ENCODE measurements at regions not wholly inside any gene's neighbourhood (a gene's known extent, or its start where the extent isn't known, plus 50 kb on each side); places are given as distances from the start of the nearest gene placed in this dataset.

DNA sequence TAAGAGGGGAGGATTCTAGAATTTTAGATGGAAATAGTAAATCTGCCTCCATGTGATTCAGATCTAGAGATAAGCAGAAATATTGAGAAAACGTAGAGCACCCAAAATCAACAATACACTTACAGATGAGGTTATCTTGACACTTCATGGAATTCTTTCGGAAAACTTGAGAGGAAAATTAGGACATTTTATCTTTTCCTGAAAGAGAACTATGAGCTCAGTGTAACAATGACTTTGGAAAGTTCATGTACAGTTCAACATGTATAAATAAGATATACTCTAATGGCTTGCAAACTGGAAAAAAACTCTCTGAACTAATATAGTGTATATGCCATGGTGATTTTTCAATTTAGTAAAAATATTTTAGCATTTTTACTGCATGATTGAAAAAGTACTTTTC, 338.1 kb upstream of the NEGR1 start:
- DNase-seq (ENCODE audit: low spot score) (no peak), ATAC-seq (no peak)
- no peaks in the 10 kb centered on the region for H3K4me1 Mint-ChIP-seq (ENCODE audit: low read depth in 2 of 2)
- H3K27me3 Mint-ChIP-seq: no peaks in the 10 kb centered on the region
- H3K9me3 Mint-ChIP-seq: no peaks in the 10 kb centered on the region
- H3K27ac Mint-ChIP-seq: no peak overlapping the region
- no peaks in the 10 kb centered on the region for H3K36me3 Mint-ChIP-seq
- no peak overlapping the region for H3K4me3 Mint-ChIP-seq

DNA sequence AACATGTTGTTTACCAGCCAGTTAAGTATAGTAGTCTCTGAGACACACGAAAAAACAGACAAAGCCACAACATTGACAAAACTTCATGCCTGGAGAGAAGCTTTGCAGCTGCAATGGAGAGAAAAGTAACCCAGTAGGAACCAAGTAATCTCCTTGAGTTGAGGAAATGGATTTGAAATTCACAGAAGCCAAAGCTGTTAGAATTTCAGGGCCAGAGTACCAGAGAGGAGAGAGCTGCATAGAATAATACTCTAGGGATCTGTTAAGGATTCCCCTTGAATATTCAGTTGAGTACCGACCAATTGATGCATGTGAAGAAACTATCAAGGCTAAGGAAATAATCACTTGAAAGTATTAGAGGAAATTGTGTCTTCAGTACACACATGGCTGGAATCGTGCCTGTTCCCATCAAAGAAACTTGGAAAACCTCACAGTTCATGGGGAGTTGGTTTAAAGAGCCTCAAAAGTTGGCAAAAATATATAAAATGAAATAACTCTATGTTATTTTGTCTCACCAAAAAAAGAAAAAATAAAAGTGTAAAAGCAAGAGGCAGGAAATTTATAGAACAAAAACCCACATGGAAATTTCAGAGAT, 324.0 kb upstream of the NEGR1 start:
- H3K4me1 Mint-ChIP-seq (ENCODE audit: low read depth in 2 of 2): no peaks in the 10 kb centered on the region
- ATAC-seq: no peak
- no peak for DNase-seq (ENCODE audit: low spot score)
- H3K9me3 Mint-ChIP-seq: peaks cover 8% of the 10 kb centered on the region
- H3K4me3 Mint-ChIP-seq: no peak overlapping the region
- no peaks in the 10 kb centered on the region for H3K27me3 Mint-ChIP-seq
- no peak overlapping the region for H3K27ac Mint-ChIP-seq
- no peaks in the 10 kb centered on the region for H3K36me3 Mint-ChIP-seq

DNA sequence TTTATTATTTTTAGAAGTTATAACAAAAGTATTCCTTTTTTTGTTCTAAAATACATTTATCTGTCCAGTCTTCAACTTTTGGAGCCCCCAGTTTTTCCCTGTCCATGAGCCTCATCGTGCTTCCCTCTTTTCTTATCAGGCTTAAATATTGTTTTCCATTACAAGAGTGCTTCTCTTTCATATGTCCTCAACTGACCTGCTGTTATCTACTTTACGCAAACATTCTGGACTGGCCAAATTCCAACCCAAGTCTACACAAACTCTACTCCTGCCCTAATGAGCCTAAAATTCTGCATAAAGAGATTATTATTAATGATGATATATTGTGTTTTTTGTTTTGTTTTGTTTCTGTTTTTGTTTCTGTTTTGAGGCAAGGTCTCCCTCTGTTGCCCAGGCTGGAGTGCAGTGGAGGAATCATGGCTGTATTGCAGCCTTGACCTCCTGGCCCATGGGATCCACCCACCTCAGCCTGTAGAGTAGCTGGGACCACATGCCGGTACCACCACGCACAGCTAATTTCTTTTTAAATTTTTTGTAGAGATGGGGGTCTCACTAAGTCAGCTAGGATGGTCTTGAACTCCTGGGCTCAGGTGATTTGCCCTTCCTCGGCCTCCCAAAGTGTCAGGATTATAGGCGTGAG, 318.8 kb upstream of the NEGR1 start:
- Mint-ChIP-seq H3K36me3 (no peaks in the 10 kb centered on the region), H3K4me1 (ENCODE audit: low read depth in 2 of 2) (no peaks in the 10 kb centered on the region), H3K9me3 (peaks cover 14% of the 10 kb centered on the region), H3K27me3 (no peaks in the 10 kb centered on the region), H3K27ac (no peak overlapping the region), H3K4me3 (no peak overlapping the region)
- DNase-seq (ENCODE audit: low spot score) (no peak), ATAC-seq (no peak)

DNA sequence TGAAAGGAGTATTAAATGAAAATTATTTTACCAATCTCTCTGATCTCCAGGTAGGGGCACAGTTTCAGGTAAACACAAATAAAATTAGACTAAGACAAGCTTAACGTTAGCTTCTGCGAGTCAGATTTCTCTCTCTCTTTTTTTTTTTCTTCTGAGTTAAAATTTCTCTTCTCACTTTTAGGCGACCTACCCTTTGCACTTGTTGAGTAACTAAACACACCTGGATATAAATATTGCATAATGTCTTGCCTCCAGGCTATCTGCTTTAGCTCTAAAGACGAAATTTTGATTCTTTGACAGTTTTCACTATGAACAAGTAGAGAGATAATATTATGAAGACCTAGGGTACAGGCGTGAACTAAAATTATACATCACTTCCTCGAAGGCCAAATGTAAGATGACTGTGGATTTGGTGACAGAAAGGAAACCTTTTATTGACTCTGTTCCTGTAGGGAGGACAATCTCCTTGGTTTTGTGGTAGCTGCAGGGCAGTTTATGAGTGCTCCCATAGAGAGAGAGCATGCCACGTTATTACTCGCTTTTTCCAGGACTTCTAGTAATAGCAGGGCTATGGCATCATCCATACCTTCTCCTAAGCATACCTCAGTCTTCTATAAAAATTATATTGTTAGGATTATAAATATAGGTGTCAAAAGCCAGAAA, 303.8 kb upstream of the NEGR1 start:
- no peaks in the 10 kb centered on the region for H3K36me3 Mint-ChIP-seq
- no peak overlapping the region for H3K4me3 Mint-ChIP-seq
- no peak for DNase-seq (ENCODE audit: low spot score)
- no peak for ATAC-seq
- no peaks in the 10 kb centered on the region for H3K27me3 Mint-ChIP-seq
- H3K4me1 Mint-ChIP-seq (ENCODE audit: low read depth in 2 of 2): no peaks in the 10 kb centered on the region
- no peak overlapping the region for H3K27ac Mint-ChIP-seq
- H3K9me3 Mint-ChIP-seq: peaks cover 7% of the 10 kb centered on the region

DNA sequence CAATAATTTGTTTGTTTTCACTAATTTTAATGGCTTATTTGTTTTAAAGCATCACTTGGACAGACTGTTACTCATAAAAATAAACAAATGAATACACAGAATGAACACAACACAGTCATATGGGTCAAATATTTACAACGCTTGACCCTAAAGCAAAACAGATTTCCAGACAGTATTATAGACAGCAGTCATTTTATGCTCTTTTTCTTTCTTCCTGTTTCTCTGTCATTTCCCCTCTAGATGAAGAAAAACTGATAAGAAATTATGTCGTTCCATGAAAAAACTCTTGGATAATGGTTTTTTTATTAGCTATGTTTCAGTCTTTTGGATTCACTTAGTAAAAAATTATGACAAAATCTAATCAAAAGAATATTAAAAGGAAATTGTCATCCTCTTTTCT, 297.3 kb upstream of the NEGR1 start:
- H3K4me1 Mint-ChIP-seq (ENCODE audit: low read depth in 2 of 2): no peaks in the 10 kb centered on the region
- ATAC-seq (no peak), DNase-seq (ENCODE audit: low spot score) (no peak)
- H3K36me3 Mint-ChIP-seq: no peaks in the 10 kb centered on the region
- no peaks in the 10 kb centered on the region for H3K27me3 Mint-ChIP-seq
- no peak overlapping the region for H3K27ac Mint-ChIP-seq
- H3K9me3 Mint-ChIP-seq: peaks cover 9% of the 10 kb centered on the region
- no peak overlapping the region for H3K4me3 Mint-ChIP-seq

DNA sequence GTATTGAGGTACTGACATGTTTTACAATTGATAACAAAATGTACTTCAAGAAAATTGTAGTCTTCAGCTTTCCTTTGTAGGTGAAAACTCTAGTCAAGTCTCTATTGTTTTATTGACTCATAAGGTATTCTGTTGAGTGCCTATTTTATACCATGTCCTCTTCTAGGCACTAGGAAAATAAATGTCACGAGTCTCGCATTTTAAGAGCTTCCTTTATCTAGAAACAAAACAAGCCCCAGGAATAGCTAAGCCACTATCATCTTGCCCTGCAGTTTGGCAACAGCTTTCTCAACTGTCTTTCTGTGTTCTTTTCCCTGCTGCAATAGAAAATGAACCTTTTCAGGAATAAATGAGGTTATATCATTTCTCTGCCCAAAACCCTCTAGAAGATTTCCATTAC, 288.5 kb upstream of the NEGR1 start:
- DNase-seq (ENCODE audit: low spot score) (no peak), ATAC-seq (no peak)
- no peaks in the 10 kb centered on the region for H3K4me1 Mint-ChIP-seq (ENCODE audit: low read depth in 2 of 2)
- H3K36me3 Mint-ChIP-seq: no peaks in the 10 kb centered on the region
- H3K27me3 Mint-ChIP-seq: no peaks in the 10 kb centered on the region
- peaks cover 19% of the 10 kb centered on the region for H3K9me3 Mint-ChIP-seq
- H3K27ac Mint-ChIP-seq: no peak overlapping the region
- H3K4me3 Mint-ChIP-seq: no peak overlapping the region

DNA sequence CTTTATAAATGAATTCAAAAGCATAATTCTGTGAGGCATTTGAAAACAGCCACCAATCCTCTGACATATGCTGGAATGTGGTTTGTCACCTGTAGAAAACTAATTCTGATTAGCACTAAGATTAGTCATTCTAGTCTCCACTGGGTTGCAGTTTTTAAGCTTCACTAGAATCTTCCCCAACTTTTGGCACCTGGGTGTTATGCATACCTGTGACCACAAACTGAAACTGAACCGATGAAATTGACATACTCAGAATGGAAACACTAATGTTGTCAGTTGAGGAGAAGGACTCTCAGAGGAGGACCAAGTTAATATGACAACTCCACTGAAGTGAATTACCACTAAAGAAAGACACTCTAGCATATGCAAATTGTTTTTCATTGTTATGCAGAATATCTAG, 285.8 kb upstream of the NEGR1 start:
- ATAC-seq: no peak
- no peaks in the 10 kb centered on the region for H3K4me1 Mint-ChIP-seq (ENCODE audit: low read depth in 2 of 2)

DNA sequence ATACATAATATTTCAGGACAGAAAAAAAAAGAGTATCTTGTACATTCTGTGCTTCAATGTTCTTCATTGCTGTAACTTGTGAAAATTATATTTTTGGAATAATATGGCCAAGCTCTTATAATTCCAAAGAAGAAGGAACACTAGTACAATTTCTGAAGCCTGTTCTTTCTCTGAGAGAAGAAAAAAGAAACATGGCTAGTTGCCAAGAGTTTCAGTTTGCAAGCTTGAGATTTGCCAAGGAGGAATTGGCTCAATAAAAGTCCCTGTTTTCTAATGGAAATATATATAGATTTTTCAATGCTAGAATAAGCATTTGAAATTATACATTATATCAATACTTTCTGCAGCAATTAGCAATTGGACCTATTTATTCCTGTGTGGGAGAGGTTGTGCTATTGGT, 285.2 kb upstream of the NEGR1 start:
- no peak overlapping the region for H3K27ac Mint-ChIP-seq

More for the DNA sequence above, 285.8 kb upstream of the NEGR1 start:
- Mint-ChIP-seq H3K27me3 (no peaks in the 10 kb centered on the region), H3K4me3 (no peak overlapping the region), H3K27ac (no peak overlapping the region), H3K9me3 (peaks cover 13% of the 10 kb centered on the region), H3K36me3 (no peaks in the 10 kb centered on the region)
- DNase-seq (ENCODE audit: low spot score): no peak

DNA sequence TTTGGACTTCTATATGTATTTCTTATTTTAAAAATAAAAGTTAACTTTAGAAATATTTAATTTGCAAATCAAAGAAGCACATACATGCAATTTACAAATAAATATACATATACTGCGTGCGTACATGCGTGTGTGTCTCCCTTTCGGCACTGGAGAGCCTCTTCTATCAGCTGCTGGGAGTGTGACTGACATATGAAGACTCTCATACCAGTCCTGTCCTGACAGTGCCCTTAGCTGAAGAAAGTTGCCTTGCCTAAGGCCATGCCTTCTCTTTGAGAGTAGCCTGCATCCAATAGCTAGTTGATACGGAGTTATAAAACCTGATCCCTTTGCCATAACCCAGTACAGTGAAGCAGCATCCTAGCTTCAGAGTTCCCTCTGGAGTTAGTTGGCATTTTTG, 282.4 kb upstream of the NEGR1 start:
- H3K27ac Mint-ChIP-seq: no peak overlapping the region
- H3K27me3 Mint-ChIP-seq: no peaks in the 10 kb centered on the region
- H3K4me3 Mint-ChIP-seq: no peak overlapping the region
- H3K9me3 Mint-ChIP-seq: peaks cover 4% of the 10 kb centered on the region
- H3K36me3 Mint-ChIP-seq: no peaks in the 10 kb centered on the region
- ATAC-seq (no peak), DNase-seq (ENCODE audit: low spot score) (no peak)
- H3K4me1 Mint-ChIP-seq (ENCODE audit: low read depth in 2 of 2): no peaks in the 10 kb centered on the region

More for the DNA sequence above, 285.2 kb upstream of the NEGR1 start:
- ATAC-seq (no peak), DNase-seq (ENCODE audit: low spot score) (no peak)
- no peak overlapping the region for H3K4me3 Mint-ChIP-seq
- H3K9me3 Mint-ChIP-seq: peaks cover 13% of the 10 kb centered on the region
- no peaks in the 10 kb centered on the region for H3K36me3 Mint-ChIP-seq
- no peaks in the 10 kb centered on the region for H3K27me3 Mint-ChIP-seq
- no peaks in the 10 kb centered on the region for H3K4me1 Mint-ChIP-seq (ENCODE audit: low read depth in 2 of 2)

DNA sequence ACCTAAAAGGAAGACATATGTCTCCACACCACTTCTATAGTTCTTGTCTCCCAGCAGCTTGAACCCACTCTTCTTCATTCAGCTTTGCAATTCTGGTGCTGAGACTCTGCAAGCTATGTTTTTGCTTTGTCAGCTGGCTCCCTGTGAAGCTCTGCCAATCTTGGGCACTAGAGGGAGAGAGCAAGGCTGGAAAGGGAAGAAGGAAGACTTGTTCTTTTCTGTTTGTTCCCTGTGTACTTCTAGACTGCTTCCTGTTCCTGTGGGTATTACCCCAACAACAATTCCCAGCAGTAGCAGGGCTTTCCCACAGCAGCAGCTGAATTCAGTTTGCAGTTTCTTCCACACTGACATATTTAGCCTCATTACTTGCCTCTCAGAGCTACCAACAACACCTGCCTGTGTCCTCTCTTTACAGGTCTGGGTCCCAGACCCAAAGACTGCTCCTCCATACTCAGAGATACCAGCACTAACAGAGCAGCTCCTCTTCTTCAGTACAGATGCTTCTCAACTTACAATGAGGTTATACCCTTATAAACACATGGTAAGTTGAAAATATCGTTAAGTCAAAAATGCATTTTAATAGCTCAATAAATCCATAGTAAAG, 275.2 kb upstream of the NEGR1 start:
- no peak overlapping the region for H3K27ac Mint-ChIP-seq
- peaks cover 6% of the 10 kb centered on the region for H3K9me3 Mint-ChIP-seq
- ATAC-seq (no peak), DNase-seq (ENCODE audit: low spot score) (no peak)
- no peaks in the 10 kb centered on the region for H3K36me3 Mint-ChIP-seq
- H3K4me1 Mint-ChIP-seq (ENCODE audit: low read depth in 2 of 2): no peaks in the 10 kb centered on the region
- no peak overlapping the region for H3K4me3 Mint-ChIP-seq
- H3K27me3 Mint-ChIP-seq: no peaks in the 10 kb centered on the region

DNA sequence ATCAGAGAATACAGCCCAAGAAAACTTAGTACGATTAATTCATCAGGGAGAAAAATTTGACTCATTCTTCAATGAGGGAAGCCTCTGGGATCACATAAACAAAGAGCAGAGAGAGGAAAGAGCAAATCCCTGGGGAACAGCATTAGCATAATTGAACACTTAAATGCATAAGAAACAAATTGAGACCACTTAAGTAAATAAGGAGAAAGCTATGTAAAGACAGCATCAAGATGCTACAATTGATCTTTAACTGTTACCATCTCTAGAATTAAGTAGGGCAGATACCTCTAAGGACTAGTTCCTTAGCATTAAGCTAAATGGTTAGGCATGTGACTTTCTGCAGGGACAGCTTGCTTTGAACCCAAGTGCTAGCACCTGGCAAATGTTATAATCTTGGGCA, 265.1 kb upstream of the NEGR1 start:
- Mint-ChIP-seq H3K27me3 (no peaks in the 10 kb centered on the region), H3K27ac (no peak overlapping the region), H3K9me3 (peaks cover 6% of the 10 kb centered on the region)

DNA sequence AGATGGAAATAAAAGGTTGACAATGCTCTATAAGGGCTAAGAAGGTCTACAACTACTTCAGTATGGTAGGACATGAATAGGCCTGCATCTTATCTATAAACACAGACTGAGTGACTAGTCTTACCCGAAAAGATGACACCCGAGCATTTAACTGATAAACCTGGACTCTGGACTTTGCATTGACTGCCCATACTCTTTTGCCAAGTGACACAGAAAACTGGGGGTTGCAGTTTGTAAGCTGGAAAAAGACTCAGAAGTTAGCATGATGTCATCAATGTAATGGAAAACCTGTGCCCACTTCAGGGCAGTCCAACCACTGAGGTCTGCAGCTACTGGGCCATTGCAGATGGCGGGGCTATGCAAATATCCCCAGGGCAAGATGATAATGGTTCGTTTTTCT, 258.3 kb upstream of the NEGR1 start:
- no peak for DNase-seq (ENCODE audit: low spot score)
- no peaks in the 10 kb centered on the region for H3K4me1 Mint-ChIP-seq (ENCODE audit: low read depth in 2 of 2)
- H3K4me3 Mint-ChIP-seq: no peak overlapping the region
- no peak for ATAC-seq
- H3K27ac Mint-ChIP-seq: no peak overlapping the region
- H3K36me3 Mint-ChIP-seq: no peaks in the 10 kb centered on the region
- H3K9me3 Mint-ChIP-seq: peaks cover 11% of the 10 kb centered on the region
- H3K27me3 Mint-ChIP-seq: no peaks in the 10 kb centered on the region

More for the DNA sequence above, 265.1 kb upstream of the NEGR1 start:
- DNase-seq (ENCODE audit: low spot score): no peak
- Mint-ChIP-seq H3K36me3 (no peaks in the 10 kb centered on the region), H3K4me1 (ENCODE audit: low read depth in 2 of 2) (no peaks in the 10 kb centered on the region), H3K4me3 (no peak overlapping the region)
- no peak for ATAC-seq

DNA sequence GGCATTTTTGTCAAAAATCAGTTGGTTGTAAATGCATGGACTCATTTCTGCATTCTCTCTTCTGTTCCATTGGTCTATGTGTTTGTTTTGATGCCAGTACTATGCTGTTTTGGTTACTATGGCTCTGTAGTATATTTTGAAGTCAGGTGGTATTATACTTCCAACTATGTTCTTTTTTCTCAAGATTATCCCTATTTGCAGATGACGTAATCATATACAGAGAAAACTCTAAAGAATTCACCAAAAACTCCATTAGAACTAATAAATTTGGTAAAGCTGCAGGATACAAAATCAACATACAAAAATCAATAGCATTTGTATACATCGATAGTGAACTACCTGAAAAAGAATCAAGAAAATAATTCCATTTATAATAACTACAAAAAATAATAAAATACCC, 253.1 kb upstream of the NEGR1 start:
- ATAC-seq (no peak), DNase-seq (ENCODE audit: low spot score) (no peak)
- Mint-ChIP-seq H3K27me3 (no peaks in the 10 kb centered on the region), H3K27ac (no peak overlapping the region), H3K4me1 (ENCODE audit: low read depth in 2 of 2) (no peaks in the 10 kb centered on the region), H3K36me3 (peaks cover 5% of the 10 kb centered on the region), H3K4me3 (no peak overlapping the region), H3K9me3 (peaks cover 17% of the 10 kb centered on the region)

DNA sequence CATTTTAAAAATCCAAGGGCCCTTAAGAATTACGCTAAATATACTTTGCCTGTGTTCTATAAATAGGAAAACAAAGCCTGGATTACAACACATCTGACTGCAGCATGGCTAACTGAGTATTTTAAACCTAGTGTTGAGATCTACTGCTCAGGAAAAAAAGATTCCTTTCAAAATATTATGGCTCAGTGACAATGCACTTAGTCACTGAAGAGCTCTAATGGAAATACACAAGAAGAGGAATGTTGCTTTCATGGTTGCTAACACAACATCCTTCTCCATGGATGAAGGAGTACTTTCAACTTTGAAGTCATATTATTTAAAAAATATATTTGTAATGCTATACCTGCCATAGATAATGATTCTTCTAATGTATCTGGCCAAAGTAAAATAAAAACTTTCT, 248.3 kb upstream of the NEGR1 start:
- DNase-seq (ENCODE audit: low spot score) (no peak), ATAC-seq (no peak)
- Mint-ChIP-seq H3K4me1 (ENCODE audit: low read depth in 2 of 2) (no peaks in the 10 kb centered on the region), H3K9me3 (peaks cover 15% of the 10 kb centered on the region), H3K36me3 (peaks cover 5% of the 10 kb centered on the region), H3K27me3 (no peaks in the 10 kb centered on the region), H3K27ac (no peak overlapping the region), H3K4me3 (no peak overlapping the region)

All from natural killer cell treated with Interleukin-12 subunit alpha and Interleukin-12 subunit beta and Interleukin-15 and Interleukin-18, amount 100 ng/mL, for 72 hours (primary cell).